ENCODE measurements at regions not wholly inside any gene's neighbourhood (a gene's known extent, or its start where the extent isn't known, plus 50 kb on each side); places are given as distances from the start of the nearest gene placed in this dataset.

GRCh38 chr1:173400387-173400995 lies 76.6 kb upstream of the PRDX6 start:
- no peak for DNase-seq (ENCODE audit: low read depth)

- no peak for DNase-seq (ENCODE audit: low read depth)
Measured at GRCh38 chr1:173403996-173404395, 73.1 kb upstream of the PRDX6 start.

DNA sequence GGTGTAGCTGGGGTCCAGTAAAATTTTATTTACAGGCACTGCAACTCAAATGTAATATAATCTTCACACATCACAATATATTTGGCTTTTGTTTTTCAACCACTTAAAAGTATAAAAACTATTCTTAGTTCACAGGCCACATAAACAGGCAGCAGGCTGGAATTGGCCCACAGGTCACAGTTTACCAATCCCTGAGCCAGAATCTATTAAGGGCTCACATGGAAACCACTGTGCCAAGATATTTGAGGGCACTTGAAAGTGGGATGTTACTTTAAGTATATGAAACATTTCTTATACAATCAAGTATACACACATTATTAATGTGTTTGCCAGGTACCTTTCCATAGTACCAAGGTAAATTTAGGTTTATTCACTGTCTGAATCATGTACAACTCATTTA lies 71.9 kb upstream of the PRDX6 start:
- no peak for DNase-seq (ENCODE audit: low read depth)

GRCh38 chr1:173405834-173406233 lies 71.3 kb upstream of the PRDX6 start:
- DNase-seq (ENCODE audit: low read depth): no peak

DNA sequence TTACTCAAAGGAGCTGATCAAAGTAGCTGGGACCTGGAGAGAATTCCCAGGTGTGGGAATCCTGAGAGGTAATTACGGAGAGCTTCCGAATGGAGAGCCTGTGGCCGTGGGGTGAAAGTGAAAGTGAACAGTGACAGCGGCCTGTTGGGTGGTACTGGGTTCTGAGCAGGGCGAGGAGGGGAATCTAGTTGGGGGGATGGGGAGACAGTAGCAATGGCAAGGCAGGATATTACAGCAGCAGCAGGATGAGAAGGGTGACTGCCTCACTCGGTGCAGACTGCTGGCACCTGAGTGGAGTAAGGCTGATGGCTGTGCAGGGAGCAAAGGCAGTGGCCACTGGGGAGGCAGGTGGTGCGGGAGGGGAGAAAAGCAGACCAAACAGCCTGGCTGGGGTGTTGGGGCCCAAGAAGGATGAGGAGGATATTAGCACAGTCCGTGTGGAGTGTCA lies 70.3 kb upstream of the PRDX6 start:
- no peak for DNase-seq (ENCODE audit: low read depth)

DNA sequence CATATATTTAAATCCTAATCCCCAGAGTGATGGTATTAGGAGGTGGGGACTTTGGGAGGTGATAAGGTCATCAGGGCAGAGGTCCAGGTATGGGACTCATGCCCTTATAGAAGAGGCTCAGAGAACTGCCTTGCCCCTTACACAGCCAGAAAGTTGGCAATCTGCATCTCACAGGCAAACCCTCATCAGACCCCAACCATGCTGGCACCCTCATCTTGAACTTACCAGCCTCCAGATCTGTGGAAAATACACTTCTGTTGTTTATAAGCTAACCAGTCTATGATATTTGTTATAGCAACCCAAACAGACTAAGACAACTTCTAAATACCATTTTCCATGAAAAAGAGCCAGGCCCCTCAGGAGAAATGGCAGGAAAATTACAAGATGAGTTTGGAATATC lies 69.3 kb upstream of the PRDX6 start:
- no peak for DNase-seq (ENCODE audit: low read depth)

DNA sequence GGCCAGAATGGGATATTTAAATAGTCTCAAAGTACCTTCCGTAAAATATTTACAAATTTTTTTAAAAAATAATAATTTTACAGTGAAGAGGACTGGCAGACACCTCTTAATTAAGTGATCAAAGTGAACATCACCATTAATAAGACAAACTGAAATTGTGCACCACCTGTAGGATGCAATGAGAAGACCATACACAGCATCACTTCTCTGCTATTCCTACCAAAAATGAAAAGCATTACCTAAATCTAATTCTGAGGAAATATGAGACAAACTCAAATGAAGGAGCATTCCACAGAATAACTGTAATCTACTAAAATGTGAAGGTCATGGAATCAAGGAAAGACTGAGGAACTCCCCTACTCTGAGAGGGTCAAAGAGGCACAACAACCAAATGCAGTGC lies 68.2 kb upstream of the PRDX6 start:
- no peak for DNase-seq (ENCODE audit: low read depth)

- DNase-seq (ENCODE audit: low read depth): no peak
Measured at GRCh38 chr1:173409613-173410012, 67.5 kb upstream of the PRDX6 start.

- DNase-seq (ENCODE audit: low read depth): no peak
Measured at GRCh38 chr1:173410133-173410793, 66.9 kb upstream of the PRDX6 start.

DNA sequence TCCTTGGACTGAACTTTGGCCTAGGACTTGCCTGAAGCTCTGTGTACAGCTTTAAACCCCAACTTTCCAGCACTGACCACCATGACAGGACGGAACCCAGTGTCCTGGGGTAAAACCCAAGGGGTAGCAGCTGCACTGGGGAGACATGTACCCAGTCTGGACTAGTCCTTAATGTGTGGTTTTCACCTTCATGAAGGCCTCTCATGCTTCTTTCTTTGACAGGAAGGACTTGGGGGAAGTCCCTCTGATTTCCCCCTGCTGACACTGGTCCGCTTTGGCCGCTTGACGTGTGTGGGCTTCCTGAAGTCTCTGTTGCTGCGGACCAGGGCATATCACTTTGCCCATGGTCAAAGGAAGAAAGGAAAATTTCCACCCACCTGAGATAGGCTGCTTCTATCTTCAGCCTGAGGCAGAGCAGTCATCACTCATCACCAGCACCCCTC lies 66.3 kb upstream of the PRDX6 start:
- DNase-seq (ENCODE audit: low read depth): no peak

GRCh38 chr1:173411835-173412742 lies 65.0 kb upstream of the PRDX6 start:
- no peak for DNase-seq (ENCODE audit: low read depth)

DNA sequence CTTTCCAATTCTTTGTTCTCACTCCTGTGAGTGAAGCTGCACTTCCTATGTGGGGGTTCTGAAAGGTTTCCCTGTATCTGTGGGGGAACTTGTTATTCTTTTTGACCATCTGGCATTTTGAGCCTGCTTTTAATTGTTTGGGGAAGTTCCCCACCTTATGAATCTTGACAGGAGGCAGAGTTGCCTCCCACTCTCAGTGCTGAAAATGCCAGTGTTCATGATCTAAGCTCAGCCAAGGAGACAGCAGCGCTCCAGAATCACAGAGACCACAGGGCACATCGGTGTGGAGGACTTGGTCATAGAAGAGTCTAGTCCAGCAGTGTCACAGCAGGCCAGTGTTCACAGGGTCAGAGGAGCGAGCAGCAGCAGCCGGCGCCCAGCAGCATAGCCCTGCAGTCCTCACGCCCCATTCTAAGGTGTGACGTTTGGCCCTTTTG lies 63.8 kb upstream of the PRDX6 start:
- DNase-seq (ENCODE audit: low read depth): no peak

- no peak for DNase-seq (ENCODE audit: low read depth)
Measured at GRCh38 chr1:173414136-173414535, 63.0 kb upstream of the PRDX6 start.

GRCh38 chr1:173414539-173415226 lies 62.5 kb upstream of the PRDX6 start:
- no peak for DNase-seq (ENCODE audit: low read depth)

DNA sequence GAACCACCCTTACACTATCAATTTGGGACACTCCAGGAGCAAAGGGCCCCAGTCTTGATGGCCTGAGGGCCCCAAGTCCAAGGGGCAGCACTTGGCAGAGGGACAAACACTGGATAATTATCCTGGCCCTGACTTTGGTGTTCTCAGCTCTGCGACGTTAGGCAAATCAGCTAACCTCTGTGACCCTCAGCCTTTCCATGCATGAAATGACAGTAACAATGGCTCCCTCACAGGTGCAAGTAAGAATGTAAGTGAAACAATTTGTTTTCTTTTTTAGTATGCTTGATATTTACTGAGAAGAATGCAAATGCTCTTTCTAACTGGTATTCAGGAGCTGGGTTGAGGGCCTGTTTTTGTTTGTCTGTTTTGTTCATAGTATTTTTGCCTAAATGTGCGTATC lies 61.6 kb upstream of the PRDX6 start:
- DNase-seq (ENCODE audit: low read depth): no peak

DNA sequence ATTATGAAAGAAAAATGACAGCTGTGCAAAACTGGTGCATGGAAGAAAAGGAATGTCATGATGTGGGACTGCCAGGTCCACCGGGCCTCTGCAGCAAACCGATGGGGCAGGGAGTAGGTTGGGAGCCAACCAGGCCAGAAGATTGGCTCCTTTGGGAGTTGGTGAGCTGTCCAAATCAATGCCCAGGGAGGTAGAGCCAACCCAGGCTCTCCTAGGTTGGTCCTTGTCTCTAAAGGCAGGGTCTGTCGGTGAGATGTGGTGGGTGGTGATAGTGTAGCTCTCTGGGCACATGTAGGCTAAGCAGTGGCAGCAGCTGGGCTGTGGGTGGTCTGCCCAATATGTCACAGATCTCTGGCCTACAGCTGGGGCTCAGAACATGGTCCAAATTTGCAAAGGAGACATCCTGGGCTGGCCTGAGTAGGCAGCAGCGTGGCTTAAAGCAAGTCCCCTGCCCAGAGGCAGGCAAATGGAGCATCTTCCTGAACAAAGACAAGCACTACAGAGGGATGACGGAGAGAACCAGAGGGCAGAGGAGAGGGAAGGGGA lies 61.2 kb upstream of the PRDX6 start:
- no peak for DNase-seq (ENCODE audit: low read depth)

- no peak for DNase-seq (ENCODE audit: low read depth)
Measured at GRCh38 chr1:173417563-173417962, 59.6 kb upstream of the PRDX6 start.

GRCh38 chr1:173418107-173418985 lies 58.8 kb upstream of the PRDX6 start:
- DNase-seq (ENCODE audit: low read depth): no peak

- DNase-seq (ENCODE audit: low read depth): peak; percentile 9
Measured at GRCh38 chr1:173420330-173420806, 56.8 kb upstream of the PRDX6 start.

- DNase-seq (ENCODE audit: low read depth): no peak
Measured at GRCh38 chr1:173421286-173421685, 55.8 kb upstream of the PRDX6 start.

DNA sequence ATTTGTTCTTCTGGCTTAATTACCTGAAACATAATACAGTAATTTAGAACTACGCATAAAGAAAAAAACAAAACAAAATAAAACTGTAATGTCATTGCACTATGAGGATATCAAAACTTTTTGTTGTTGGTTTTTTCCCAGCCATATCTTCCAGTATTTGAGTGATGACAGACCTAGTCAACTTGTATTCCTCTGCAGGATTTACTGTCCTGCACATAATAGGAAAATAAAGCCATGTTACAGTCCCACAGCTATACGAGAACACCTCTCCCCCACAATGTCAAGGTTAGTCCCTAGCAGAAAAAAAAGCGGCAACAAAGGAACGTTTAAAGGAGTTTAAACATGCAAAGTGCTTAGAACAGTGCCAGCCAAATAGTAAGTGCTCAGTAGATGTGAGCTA lies 55.3 kb upstream of the PRDX6 start:
- no peak for DNase-seq (ENCODE audit: low read depth)
